GM19452 (cell line): ENCODE measurements at regions not wholly inside any gene's neighbourhood (a gene's known extent, or its start where the extent isn't known, plus 50 kb on each side); places are given as distances from the start of the nearest gene placed in this dataset.
A peak's percentile ranks its signal among the peaks of the same experiment; 100 is the strongest.

Source experiments
- ATAC-seq: cut with Tn5 transposase; IDR thresholded peaks from one replicate; pipeline ENCODE4 v1.9.1; 2021; ENCODE audit not compliant: unreplicated experiment

DNA sequence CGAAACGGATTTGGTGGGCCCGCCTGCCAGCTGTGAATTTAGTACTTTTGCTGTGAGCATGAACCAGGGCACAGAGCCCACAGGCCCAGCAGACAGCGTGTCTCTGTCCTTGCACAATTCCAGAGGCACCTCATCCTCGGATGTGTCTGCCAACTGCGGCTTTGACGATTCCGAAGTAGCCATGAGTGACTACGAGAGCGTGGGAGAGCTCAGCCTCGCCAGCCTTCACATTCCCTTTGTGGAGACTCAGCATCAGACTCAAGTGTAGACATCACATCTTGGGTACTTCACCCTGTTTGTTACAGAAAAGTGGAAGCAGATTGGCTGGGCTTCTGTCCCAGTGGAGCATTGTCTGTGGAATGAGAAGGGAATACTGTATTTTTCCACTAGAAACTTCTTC, 78.6 kb upstream of the MTNR1B start:
- no peak for ATAC-seq

DNA sequence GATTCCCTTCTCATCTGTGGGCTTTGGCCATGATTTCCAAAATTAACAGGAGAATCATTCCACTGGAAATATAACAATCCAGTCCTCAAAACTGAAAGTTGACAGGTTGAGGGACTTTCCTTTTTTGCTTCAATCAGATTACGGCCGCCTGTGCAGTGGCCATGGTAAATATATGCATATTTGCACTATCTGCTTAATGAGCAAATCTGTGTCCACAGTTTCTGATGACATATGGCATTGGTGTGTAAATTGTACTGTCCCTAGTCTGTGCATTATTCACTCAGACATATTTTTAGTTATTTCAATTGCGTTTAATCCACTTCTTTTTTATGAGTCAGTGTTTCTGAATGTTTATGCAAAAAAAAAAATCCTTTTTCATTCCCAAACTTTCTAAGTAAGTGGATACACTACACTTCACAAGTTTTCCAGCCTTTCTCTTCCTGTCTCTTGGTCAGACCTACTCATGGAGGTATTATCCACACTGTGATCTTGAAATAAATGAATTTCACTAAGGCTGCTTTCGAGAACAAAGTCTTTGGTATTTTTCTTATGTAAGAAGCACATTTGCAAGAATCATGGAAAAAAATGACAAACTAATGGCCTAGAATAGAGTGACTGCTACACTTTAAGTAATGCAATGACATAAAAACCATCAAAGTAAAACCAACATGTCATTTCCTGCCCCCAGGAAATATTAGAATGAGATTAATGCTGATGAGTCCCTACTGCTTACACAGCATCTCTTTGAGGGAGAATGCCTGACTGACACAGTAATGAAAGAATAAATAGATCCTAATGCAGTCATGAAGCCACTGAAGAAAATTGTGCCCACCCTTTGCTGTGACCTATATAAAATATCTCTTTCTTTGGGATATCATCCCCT, 76.4 kb upstream of the MTNR1B start:
- ATAC-seq, result no peak

GRCh38 chr11:92894197-92894596, 75.3 kb upstream of the MTNR1B start:
- ATAC-seq, result no peak

DNA sequence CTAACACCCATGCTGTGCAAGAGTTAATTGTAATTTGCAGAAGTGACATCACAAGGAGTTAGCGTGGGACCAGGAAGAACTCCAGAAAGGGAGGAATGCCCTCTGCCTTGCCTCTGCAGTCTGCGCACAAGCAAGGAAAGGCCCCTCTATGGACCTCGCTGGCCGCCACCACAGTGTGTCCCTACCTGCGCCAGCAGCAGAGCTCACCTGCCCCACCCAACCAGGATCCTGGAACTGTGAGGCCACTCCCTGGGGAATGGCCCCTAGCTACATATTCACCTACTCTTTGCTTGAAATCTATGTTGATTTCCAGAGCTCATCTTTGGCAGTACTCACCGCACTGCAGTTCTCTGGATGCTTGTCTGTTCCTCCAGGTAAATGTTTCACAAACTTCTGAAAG, 72.0 kb upstream of the MTNR1B start:
- ATAC-seq, result no peak

GRCh38 chr11:92902417-92902816, 67.0 kb upstream of the MTNR1B start:
- ATAC-seq, result no peak

DNA sequence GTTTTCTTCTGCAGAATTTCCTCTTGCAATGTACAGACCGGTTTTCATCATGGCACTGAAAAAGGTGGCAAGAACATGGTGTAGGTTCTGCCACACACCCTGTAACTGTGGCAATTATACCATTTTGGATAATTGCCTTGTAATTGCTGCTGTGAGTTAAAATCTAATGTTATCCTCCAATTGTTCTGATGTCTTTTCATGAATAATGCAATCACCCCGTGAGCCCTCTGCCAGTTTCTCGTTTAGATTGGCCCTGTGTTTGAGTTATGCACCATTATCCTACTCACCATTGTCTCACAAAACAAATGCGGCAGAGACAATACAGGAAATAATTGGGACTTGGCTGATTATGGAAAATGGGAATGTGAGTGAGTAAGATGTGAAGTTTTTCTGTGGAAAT, 61.8 kb upstream of the MTNR1B start:
- ATAC-seq, result no peak

- no peak for ATAC-seq
Measured at GRCh38 chr11:92909214-92909613, 60.2 kb upstream of the MTNR1B start.

DNA sequence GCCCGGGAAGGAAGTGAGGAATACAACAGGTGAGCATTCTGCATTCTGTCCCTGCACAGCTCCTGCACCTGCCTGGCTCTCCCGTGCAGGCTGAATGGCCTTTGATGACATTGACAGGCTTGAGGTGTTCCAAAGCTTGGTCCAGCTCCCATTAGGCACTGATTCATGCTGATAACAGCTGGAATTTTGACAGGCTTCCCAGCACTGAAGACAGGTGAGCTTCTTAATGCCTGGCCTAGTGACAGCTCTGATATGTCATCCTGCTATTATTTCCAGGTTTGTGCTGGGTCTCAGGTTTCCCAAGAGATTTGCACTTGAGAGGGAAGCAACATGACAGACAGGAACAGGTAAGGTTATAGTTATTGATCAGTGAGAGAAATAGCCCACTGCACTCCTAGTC, 58.0 kb upstream of the MTNR1B start:
- no peak for ATAC-seq

DNA sequence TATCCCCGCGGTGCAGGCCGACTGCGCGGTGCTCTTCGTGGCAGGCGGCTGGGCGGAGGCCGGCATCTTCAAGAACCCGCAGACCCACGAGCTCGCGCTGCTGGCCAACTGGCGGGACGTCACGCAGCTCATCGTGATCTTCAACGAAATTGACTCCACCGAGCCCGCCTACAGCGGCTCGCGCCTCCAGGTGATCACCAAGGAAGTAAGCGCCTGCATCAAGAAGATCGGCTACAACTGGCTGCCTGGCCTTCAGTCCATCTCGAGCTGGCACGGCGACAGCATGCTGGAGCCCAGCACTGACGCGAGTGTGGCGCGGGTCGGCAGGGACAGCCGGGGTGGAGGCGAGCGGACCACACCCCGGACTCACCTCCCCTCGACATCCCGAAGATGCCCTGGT, 53.9 kb upstream of the MTNR1B start:
- ATAC-seq, result no peak

DNA sequence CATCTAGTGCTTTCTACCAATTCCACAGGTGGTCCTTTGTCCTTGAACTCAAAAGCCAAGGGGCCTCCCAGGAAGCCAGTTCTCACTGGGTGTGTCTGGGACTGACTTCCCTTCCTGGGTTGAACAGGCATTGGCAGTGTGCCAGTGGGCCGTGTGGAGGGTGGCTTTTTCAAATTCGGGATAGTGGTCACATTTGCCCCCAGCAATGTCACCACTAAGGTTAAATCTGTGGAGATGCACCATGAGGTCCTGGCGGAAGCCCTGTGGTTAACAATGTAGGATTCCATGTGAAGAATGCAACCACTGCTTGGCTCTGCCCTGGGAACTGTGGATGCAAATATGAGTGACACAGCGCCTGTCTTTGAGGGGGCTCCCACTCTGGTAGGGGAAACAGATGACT, 53.2 kb upstream of the MTNR1B start:
- ATAC-seq, result no peak

DNA sequence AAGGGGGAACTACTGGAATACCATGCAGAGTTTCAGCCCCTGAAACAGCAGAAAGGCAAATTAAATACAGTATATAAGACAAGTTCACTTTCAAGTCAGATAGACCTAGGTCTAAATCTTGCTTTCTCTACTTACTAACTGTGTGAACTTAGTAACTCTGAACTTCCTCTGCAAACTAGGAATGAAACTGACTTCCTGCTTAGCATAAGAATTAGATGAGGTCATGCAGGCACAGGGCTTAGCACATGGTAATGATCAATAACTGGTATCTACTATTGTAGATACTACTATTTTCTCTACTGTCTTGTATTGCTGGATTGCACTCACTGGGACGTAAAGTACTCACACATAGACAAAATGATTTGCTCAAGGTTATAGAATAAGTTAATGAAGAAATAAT, 51.5 kb upstream of the MTNR1B start:
- peak; percentile 55 for ATAC-seq

DNA sequence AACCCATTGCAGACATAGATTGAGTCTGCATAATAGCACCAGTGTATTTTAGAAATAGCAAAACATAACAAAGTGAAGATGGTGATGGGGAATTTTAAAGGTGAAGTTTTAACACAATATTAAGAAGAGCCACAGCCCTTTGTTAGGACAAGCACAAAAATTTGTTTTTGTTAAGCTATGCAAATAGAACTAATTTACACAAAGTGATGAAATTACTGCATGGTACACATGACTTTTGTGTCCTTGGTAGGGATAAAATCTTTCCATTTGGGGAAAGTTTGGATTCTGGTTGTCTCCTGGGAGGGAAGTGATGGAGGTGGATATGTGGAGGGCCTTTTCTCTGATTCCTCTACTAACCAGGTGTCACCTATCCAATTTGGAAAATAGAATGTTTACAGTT, 50.4 kb upstream of the MTNR1B start:
- no peak for ATAC-seq
